ENCODE measurements at regions not wholly inside any gene's neighbourhood (a gene's known extent, or its start where the extent isn't known, plus 50 kb on each side); places are given as distances from the start of the nearest gene placed in this dataset.

DNA sequence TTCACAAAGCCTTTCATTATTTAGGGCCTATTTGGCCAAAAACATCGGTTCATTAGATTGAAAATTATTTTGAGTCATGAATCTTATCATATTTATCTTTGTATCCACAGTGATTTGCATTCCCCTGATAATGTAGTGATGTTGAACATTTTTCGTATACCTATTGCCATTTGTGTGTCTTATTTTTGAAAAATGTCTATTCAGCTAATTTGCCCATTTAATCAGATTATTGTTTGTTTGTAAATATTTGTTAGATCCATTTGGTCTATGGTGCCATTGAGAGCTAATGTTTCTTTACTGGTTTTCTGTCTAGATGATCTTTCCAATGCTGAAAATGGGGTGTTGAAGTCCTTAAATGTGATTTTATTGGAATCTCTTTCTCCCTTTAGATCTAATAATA lies 439.2 kb upstream of the TYRP1 start:
- TF ChIP-seq ZC3H11A (IDR thresholded peaks at IDR 0.05), result no peak
- TF ChIP-seq NFE2L2 (conservative IDR thresholded peaks at IDR 0.05; ENCODE audit: low read length), result no peak
- TF ChIP-seq, protein P1, sequence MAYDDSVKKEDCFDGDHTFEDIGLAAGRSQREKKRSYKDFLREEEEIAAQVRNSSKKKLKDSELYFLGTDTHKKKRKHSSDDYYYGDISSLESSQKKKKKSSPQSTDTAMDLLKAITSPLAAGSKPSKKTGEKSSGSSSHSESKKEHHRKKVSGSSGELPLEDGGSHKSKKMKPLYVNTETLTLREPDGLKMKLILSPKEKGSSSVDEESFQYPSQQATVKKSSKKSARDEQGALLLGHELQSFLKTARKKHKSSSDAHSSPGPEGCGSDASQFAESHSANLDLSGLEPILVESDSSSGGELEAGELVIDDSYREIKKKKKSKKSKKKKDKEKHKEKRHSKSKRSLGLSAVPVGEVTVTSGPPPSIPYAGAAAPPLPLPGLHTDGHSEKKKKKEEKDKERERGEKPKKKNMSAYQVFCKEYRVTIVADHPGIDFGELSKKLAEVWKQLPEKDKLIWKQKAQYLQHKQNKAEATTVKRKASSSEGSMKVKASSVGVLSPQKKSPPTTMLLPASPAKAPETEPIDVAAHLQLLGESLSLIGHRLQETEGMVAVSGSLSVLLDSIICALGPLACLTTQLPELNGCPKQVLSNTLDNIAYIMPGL (CRISPR knock-in tag; IDR thresholded peaks at IDR 0.05; ENCODE audit: borderline replicate concordance), result no peak
- TF ChIP-seq NR3C1 (IDR thresholded peaks at IDR 0.05), result no peak
- no peak for TF ChIP-seq SMC3 (IDR thresholded peaks at IDR 0.05)
- TF ChIP-seq, protein P2, sequence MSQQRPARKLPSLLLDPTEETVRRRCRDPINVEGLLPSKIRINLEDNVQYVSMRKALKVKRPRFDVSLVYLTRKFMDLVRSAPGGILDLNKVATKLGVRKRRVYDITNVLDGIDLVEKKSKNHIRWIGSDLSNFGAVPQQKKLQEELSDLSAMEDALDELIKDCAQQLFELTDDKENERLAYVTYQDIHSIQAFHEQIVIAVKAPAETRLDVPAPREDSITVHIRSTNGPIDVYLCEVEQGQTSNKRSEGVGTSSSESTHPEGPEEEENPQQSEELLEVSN (IDR thresholded peaks at IDR 0.05; ENCODE audit: borderline replicate concordance, low read depth), result no peak
- TF ChIP-seq, protein P3, sequence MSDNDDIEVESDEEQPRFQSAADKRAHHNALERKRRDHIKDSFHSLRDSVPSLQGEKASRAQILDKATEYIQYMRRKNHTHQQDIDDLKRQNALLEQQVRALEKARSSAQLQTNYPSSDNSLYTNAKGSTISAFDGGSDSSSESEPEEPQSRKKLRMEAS (IDR thresholded peaks at IDR 0.05), result no peak
- TF ChIP-seq, protein P4, sequence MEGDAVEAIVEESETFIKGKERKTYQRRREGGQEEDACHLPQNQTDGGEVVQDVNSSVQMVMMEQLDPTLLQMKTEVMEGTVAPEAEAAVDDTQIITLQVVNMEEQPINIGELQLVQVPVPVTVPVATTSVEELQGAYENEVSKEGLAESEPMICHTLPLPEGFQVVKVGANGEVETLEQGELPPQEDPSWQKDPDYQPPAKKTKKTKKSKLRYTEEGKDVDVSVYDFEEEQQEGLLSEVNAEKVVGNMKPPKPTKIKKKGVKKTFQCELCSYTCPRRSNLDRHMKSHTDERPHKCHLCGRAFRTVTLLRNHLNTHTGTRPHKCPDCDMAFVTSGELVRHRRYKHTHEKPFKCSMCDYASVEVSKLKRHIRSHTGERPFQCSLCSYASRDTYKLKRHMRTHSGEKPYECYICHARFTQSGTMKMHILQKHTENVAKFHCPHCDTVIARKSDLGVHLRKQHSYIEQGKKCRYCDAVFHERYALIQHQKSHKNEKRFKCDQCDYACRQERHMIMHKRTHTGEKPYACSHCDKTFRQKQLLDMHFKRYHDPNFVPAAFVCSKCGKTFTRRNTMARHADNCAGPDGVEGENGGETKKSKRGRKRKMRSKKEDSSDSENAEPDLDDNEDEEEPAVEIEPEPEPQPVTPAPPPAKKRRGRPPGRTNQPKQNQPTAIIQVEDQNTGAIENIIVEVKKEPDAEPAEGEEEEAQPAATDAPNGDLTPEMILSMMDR (IDR thresholded peaks at IDR 0.05), result no peak
- TF ChIP-seq POLR2A (IDR thresholded peaks at IDR 0.05; ENCODE audit: low read length), result no peak
- no peak for TF ChIP-seq JUNB (IDR thresholded peaks at IDR 0.05)
- TF ChIP-seq EP300 (IDR thresholded peaks at IDR 0.05), result no peak
- TF ChIP-seq KDM1A (IDR thresholded peaks at IDR 0.05; ENCODE audit: low read depth), result no peak
- TF ChIP-seq ZSCAN20 (CRISPR knock-in tag; IDR thresholded peaks at IDR 0.05), result no peak
- TF ChIP-seq CEBPB (IDR thresholded peaks at IDR 0.05), result no peak

Measured in A549 (cell line).